ENCODE measurements at regions not wholly inside any gene's neighbourhood (a gene's known extent, or its start where the extent isn't known, plus 50 kb on each side); places are given as distances from the start of the nearest gene placed in this dataset.

DNA sequence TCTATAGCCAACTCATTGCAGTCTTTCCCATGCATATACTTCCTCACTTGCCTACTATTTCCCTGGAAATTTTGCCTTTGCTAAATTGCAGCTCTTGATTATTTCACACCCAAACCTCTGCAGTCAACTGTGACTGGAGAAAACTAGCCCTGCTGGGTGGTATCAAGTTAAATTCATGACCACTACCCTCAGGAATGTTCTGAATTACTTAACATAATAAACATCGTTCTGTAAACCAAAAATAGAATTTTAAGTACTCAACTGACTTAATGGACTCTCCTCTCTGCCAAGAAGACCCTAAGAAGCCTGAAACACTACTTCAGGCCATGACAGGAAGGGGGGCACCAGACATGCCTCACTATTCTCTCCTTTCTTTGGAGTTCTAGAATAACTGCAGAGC is 1278.0 kb upstream of the GBE1 start:
- Histone ChIP-seq H3K4me3 (ENCODE audit: control insufficient read depth in 2 of 3, extremely low read depth in 1 of 3, insufficient read depth in 2 of 3, low read depth in 1 of 3, low read length in 3 of 3) (no peak overlapping the region), H3K9me1 (ENCODE audit: control insufficient read depth, extremely low read depth, insufficient read depth, low read length) (no peaks in the 10 kb centered on the region), H3K9me3 (ENCODE audit: control insufficient read depth, low read depth, low read length) (no peaks in the 10 kb centered on the region), H3K27ac (ENCODE audit: control insufficient read depth, insufficient read depth, low read length) (no peak overlapping the region), H3K36me3 (ENCODE audit: control insufficient read depth in 2 of 2, extremely low read depth in 1 of 2, insufficient read depth in 2 of 2, low read length in 2 of 2) (no peaks in the 10 kb centered on the region), H4K20me1 (ENCODE audit: control insufficient read depth, extremely low read depth, insufficient read depth, low read length) (no peaks in the 10 kb centered on the region), H3K4me1 (ENCODE audit: control insufficient read depth, extremely low read depth, insufficient read depth, low read length) (no peaks in the 10 kb centered on the region), H2AFZ (ENCODE audit: control insufficient read depth, low read length) (no peak overlapping the region), H3K9ac (ENCODE audit: control insufficient read depth, extremely low read depth, insufficient read depth, low read length) (no peak overlapping the region), H3K27me3 (ENCODE audit: control insufficient read depth, extremely low read depth, insufficient read depth, low read length) (no peaks in the 10 kb centered on the region), H3K79me2 (ENCODE audit: control insufficient read depth, insufficient read depth, low read length) (no peaks in the 10 kb centered on the region), H3K4me2 (ENCODE audit: control insufficient read depth, extremely low read depth, insufficient read depth, low read depth, low read length) (no peak overlapping the region)
- TF ChIP-seq, protein P1, sequence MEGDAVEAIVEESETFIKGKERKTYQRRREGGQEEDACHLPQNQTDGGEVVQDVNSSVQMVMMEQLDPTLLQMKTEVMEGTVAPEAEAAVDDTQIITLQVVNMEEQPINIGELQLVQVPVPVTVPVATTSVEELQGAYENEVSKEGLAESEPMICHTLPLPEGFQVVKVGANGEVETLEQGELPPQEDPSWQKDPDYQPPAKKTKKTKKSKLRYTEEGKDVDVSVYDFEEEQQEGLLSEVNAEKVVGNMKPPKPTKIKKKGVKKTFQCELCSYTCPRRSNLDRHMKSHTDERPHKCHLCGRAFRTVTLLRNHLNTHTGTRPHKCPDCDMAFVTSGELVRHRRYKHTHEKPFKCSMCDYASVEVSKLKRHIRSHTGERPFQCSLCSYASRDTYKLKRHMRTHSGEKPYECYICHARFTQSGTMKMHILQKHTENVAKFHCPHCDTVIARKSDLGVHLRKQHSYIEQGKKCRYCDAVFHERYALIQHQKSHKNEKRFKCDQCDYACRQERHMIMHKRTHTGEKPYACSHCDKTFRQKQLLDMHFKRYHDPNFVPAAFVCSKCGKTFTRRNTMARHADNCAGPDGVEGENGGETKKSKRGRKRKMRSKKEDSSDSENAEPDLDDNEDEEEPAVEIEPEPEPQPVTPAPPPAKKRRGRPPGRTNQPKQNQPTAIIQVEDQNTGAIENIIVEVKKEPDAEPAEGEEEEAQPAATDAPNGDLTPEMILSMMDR (optimal IDR thresholded peaks at IDR 0.05 in 1 of 3, IDR thresholded peaks at IDR 0.05 in 1 of 3, conservative IDR thresholded peaks at IDR 0.05 in 1 of 3; ENCODE audit: extremely low read depth in 1 of 3, insufficient read depth in 2 of 3, low read length in 3 of 3): no peak
- TF ChIP-seq EZH2 (IDR thresholded peaks at IDR 0.05; ENCODE audit: low read length): no peak
- DNase-seq (ENCODE audit: low read depth, low spot score) (no peak), FAIRE-seq (no peak)
- dilution Hi-C loops (cut with MboI; ENCODE audit: extremely low pct_ligation_motif_present, low sequenced_read_pairs): no loop called here

- TF ChIP-seq, protein P1 (optimal IDR thresholded peaks at IDR 0.05 in 1 of 3, IDR thresholded peaks at IDR 0.05 in 1 of 3, conservative IDR thresholded peaks at IDR 0.05 in 1 of 3; ENCODE audit: extremely low read depth in 1 of 3, insufficient read depth in 2 of 3, low read length in 3 of 3): no peak
- no peak for TF ChIP-seq EZH2 (IDR thresholded peaks at IDR 0.05; ENCODE audit: low read length)
- no peaks in the 10 kb centered on the region for H3K4me1 ChIP-seq (ENCODE audit: control insufficient read depth, extremely low read depth, insufficient read depth, low read length)
- H3K9me1 ChIP-seq (ENCODE audit: control insufficient read depth, extremely low read depth, insufficient read depth, low read length): no peaks in the 10 kb centered on the region
- no peaks in the 10 kb centered on the region for H3K27me3 ChIP-seq (ENCODE audit: control insufficient read depth, extremely low read depth, insufficient read depth, low read length)
- dilution Hi-C loops (cut with MboI; ENCODE audit: extremely low pct_ligation_motif_present, low sequenced_read_pairs): no loop called here
- no peak overlapping the region for H3K4me2 ChIP-seq (ENCODE audit: control insufficient read depth, extremely low read depth, insufficient read depth, low read depth, low read length)
- no peak overlapping the region for H3K27ac ChIP-seq (ENCODE audit: control insufficient read depth, insufficient read depth, low read length)
- no peak for FAIRE-seq
- no peak overlapping the region for H2AFZ ChIP-seq (ENCODE audit: control insufficient read depth, low read length)
- H3K9me3 ChIP-seq (ENCODE audit: control insufficient read depth, low read depth, low read length): no peaks in the 10 kb centered on the region
- H3K4me3 ChIP-seq (ENCODE audit: control insufficient read depth in 2 of 3, extremely low read depth in 1 of 3, insufficient read depth in 2 of 3, low read depth in 1 of 3, low read length in 3 of 3): no peak overlapping the region
- H3K36me3 ChIP-seq (ENCODE audit: control insufficient read depth in 2 of 2, extremely low read depth in 1 of 2, insufficient read depth in 2 of 2, low read length in 2 of 2): no peaks in the 10 kb centered on the region
- H4K20me1 ChIP-seq (ENCODE audit: control insufficient read depth, extremely low read depth, insufficient read depth, low read length): no peaks in the 10 kb centered on the region
- no peak for DNase-seq (ENCODE audit: low read depth, low spot score)
- no peak overlapping the region for H3K9ac ChIP-seq (ENCODE audit: control insufficient read depth, extremely low read depth, insufficient read depth, low read length)
- no peaks in the 10 kb centered on the region for H3K79me2 ChIP-seq (ENCODE audit: control insufficient read depth, insufficient read depth, low read length)
Measured at GRCh38 chr3:83035704-83036010, 1274.2 kb upstream of the GBE1 start.

Measured in keratinocyte (primary cell).